NT2/D1 (cell line): ENCODE measurements at regions not wholly inside any gene's neighbourhood (a gene's known extent, or its start where the extent isn't known, plus 50 kb on each side); places are given as distances from the start of the nearest gene placed in this dataset.

Source experiments
- SUZ12 ChIP-seq: IDR thresholded peaks from 2 replicates; pipeline ENCODE4 v1.6.1; 2011; ENCODE audit not compliant: insufficient read length, insufficient read depth; ENCODE audit errors: extremely low read depth
- YY1 ChIP-seq: IDR thresholded peaks from 2 replicates; pipeline ENCODE4 v1.6.1; 2011; ENCODE audit not compliant: insufficient read length, insufficient read depth

DNA sequence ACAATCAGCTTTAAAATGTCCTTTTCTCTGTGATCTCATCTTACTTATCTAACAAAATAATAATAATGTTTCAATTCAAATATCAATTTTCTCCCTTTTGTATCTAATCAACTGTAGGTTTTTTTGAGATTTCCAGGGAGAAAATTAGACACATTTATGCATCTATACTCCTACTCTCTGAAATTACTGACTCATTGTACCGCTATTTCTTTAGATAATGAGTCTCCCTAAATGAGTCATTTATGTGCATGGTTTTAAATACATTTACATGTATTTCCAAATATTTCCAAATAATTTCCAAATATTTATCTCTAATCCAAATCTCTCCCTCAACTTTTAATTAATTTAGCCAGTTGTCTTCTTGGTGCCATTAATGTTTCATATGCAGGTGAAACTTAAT is 621.0 kb downstream of the TECRL start:
- TF ChIP-seq SUZ12 (no peak), YY1 (no peak)
